PC-3 (cell line): ENCODE measurements at regions not wholly inside any gene's neighbourhood (a gene's known extent, or its start where the extent isn't known, plus 50 kb on each side); places are given as distances from the start of the nearest gene placed in this dataset.

Experiments used
- CTCF ChIP-seq: fragments of 300-600 bp; sonication (generic); conservative IDR thresholded peaks from 2 replicates; pipeline ENCODE4 v1.5.1; 2017; ENCODE audit warnings: antibody characterized with exemption, low read depth, mild to moderate bottlenecking, low read length
- EZH2 ChIP-seq: fragments of 300-600 bp; sonication (generic); IDR thresholded peaks from one replicate; pipeline ENCODE4 v1.6.1; 2017; ENCODE audit warnings: antibody characterized with exemption, mild to moderate bottlenecking, low read length; ENCODE audit not compliant: unreplicated experiment

DNA sequence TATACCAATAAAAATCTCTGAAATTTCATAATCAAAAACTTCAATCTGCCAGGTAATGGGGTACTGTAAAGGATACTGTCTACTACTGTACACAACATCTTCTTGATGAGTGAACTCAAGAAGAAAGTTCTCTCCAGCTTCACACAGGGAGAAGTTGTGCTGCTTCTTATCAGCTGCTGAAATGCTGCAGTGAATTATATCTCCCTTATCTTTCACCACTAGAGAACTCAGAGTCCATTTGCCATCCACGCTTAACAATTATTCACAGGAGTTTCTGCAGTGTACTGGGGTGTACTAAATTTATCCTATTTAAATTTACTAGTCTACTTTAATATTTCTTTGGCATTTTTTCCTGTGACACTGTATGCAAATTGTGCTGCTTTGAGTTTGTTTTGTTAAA lies 384.8 kb downstream of the TFAP2B start:
- TF ChIP-seq CTCF, result no peak
- no peak for TF ChIP-seq EZH2
